HPDE6-E6E7 (cell line): ENCODE measurements at regions not wholly inside any gene's neighbourhood (a gene's known extent, or its start where the extent isn't known, plus 50 kb on each side); places are given as distances from the start of the nearest gene placed in this dataset.

Experiments
- DNase-seq: peaks from one replicate; pipeline ENCODE4 v3.0.0; 2011; ENCODE audit warnings: missing footprints; ENCODE audit errors: extremely low spot score

DNA sequence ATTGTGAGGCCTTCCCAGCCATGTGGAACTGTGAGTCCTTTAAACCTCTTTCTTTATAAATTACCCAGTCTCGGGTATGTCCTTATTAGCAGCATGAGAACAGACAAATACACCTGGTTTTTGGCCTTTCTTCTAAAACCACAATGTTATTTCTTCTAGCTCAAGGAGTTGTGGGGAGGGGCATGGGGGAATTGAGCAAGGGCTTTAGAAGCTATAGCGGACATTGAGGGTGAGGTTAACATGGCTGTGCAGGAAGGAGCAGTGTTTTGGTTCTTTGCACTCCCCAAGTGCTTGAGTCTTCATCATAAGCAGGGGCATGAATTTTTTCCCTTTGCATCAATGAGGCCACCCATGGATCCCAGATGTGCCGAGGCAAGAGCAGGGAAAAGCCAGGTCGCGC is 86.8 kb downstream of the SPRING1 start:
- no peak for DNase-seq

- no peak for DNase-seq
These were observed 87.2 kb downstream of the SPRING1 start for GRCh38 chr12:116650585-116651087.

- DNase-seq, result no peak
These were observed 87.8 kb downstream of the SPRING1 start for GRCh38 chr12:116650062-116650461.

GRCh38 chr12:116647813-116648212 is 88.6 kb downstream of the MAP1LC3B2 start:
- DNase-seq, result no peak

GRCh38 chr12:116646901-116647300 is 87.7 kb downstream of the MAP1LC3B2 start:
- DNase-seq, result no peak

- no peak for DNase-seq
These were observed 85.6 kb downstream of the MAP1LC3B2 start for GRCh38 chr12:116644806-116645205.

DNA sequence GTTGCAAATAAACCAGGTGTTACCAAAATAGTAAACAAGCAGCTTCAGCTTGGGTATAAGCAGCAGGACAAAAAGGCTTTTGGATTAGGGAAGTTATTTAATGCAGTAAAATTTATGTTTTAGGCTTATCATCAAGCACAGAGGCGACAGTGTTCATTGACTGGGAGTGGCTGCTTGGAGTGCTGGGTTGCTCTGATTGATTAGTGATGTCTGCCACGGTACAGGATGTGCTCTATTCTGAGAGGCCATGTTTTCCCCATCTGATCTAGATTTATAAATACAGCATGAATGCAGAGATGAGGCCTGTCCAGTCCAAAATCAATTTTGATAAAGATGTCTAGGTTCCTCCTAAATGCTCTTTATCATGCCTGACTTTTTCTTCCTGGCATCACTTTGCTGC is 83.5 kb downstream of the MAP1LC3B2 start:
- no peak for DNase-seq

DNA sequence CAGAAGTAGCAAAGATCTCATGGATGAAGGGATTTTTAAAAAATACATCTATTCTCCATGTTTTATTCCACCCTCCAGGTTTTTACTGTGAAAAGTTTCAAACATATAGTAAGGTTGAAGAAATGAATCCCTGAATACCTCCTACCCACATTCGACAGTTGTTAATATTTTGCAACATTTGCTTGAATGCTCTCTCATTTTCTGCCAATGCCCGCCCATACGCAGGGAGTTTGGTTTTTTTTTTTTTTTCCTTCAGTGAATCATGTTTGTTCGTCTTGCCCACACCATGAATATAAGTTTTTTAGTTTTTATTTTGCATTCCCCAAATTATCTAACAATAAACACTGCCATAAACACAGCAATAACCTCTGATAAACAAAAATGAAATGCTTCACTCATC is 82.9 kb downstream of the MAP1LC3B2 start:
- no peak for DNase-seq

DNA sequence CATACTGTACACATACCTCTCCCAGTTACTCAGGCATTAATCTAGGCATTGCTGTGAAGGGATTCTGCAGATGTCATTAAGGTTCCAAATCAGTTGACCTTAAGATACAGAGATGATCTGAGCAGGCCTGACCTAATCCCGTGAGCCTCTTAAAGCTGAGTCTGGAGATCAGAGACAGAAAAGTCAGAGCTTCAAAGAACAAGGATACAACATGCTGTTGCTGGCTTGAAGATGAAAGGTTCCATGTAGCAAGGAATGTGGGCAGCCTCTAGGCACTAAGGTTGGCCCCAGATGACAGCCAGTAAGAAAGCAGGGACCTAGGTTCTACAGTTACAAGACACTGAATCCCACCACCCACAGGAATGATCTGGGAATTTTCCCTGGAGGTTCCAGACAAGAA is 81.1 kb downstream of the MAP1LC3B2 start:
- DNase-seq, result no peak

- DNase-seq, result no peak
These were observed 80.6 kb downstream of the MAP1LC3B2 start for GRCh38 chr12:116639765-116640164.

- DNase-seq, result no peak
These were observed 79.2 kb downstream of the MAP1LC3B2 start for GRCh38 chr12:116638376-116638775.

DNA sequence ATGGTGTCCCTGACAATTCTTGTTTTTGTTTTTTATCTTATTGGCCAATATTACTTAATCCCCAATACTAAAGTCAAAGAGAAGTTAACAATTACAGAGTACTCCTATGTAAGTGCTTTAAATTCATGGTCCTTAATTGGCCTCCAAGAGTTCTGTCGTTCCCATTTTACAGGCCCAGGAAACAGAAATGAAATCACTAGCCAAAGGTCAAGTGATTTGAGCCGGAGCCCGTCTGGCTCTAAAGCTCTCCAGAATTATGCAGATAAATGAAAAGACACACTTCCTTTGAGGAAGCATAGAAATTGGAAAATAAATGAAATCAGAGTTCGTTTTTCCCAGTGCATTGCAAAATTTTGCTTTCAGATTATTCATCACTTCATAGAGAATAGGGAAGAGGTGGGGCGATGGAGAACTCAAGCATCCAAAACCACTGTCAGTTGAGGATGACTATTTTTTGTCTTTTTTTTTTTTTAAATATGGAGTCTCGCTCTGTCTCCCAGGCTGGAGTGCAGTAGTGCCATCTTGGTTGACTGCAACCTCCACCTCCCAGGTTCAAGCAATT is 78.5 kb downstream of the MAP1LC3B2 start:
- DNase-seq, result no peak

DNA sequence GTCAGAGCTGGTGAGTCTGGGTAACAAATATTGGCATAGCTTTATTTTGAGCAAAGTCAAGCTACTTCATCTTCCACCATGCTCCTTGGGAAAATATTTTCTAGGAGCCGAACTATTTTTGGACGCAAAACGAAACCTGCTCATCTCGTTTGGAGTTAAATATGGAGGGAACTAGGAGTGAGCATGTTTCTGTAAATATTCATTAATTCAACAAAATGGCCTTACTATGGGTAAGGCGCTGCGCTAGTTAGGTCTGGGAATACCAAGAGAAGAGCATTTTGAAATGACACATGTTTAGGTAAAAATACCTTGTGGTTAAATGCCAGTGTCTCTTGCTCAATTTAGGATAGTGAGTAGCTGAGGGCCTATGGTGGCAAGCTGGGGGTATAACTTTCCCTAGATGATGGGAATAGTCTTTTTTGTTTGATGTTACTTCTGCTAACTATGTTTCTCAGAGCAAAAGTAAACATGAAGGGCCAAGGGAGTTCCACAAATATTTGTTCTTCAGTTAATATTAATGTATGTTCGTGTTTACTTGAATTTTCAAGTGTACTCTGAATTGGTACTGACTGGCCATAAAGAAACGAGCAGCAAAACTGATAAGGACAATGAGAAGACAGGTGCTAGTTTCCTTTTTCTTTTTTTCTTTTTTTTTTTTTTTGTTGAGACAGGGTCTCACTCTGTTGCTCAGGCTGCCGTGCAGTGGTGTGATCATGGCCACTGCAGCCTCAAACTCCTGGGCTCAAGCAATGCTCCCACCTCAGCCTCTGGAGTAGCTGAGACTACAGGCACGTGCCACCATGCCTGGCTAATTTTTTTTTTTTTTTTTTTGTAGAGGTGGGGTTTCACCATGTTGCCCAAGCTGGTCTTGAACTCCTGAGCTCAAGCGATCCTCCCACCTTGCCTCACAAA is 77.7 kb downstream of the MAP1LC3B2 start:
- no peak for DNase-seq

DNA sequence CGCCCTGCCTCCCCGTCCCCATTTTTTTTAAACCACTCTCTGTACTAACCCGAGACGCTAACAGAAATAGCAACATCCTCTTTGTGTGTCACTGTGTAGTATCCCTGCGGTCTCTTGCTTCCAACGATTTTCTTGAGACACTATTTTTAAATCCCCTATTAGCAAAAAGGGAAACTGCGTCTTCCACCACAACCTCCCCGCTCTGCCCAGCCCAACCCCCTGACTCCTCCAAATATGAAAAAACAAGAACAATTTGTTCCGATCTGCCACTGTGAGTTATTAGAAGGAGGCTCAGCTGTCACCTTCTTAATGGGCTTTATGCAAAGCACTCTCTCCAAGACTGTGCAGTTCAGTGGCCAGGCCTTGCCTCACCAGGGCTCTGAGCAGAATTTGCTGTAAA is 76.3 kb downstream of the MAP1LC3B2 start:
- no peak for DNase-seq

DNA sequence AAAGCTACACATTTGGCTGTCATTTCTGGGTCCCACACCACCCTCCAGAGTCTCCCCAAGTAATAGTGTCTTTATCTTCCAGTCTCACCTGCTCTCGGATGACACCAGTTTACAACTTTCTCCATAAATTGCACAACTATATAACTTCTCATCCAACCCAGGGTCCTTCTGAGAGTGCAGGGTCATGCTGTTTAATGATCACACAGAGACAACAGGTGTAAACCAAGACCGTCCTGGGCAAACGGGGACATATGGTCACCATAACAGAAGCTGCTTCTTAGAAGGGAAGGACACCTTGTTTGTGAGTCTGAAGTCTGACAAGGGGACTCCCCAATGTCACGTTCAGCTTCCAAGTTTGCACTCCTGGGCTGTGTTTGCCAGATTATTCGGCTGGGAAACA is 74.3 kb downstream of the MAP1LC3B2 start:
- DNase-seq, result no peak

GRCh38 chr12:116631619-116632018 is 72.4 kb downstream of the MAP1LC3B2 start:
- DNase-seq, result no peak

DNA sequence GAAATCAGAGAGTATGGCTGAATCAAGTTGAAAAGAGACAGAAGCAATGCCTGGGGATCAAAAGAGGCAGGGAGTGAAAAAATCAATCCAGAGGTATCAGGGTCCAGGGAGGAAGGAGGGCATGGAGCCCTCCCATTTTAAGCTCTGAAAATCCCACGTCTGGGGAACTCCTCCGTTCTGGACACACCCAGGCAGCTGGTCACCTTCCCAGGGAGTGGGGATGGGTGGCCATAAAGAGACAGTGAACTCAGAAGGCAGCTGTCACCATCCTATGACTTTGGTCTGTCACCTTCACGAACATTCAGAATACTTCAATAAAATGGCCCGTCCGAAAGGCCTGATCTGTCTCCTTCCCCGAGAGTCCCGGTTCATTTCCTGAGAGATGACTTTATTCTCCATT is 71.6 kb downstream of the MAP1LC3B2 start:
- no peak for DNase-seq

GRCh38 chr12:116629480-116629879 is 70.3 kb downstream of the MAP1LC3B2 start:
- DNase-seq, result no peak

- DNase-seq, result no peak
These were observed 69.8 kb downstream of the MAP1LC3B2 start for GRCh38 chr12:116628989-116629388.

- no peak for DNase-seq
These were observed 69.2 kb downstream of the MAP1LC3B2 start for GRCh38 chr12:116628450-116628793.
